GM10266 (cell line): ENCODE measurements at regions not wholly inside any gene's neighbourhood (a gene's known extent, or its start where the extent isn't known, plus 50 kb on each side); places are given as distances from the start of the nearest gene placed in this dataset.

Source experiments
- DNase-seq: peaks from one replicate; pipeline ENCODE4 v3.0.0; 2012; ENCODE audit errors: extremely low spot score
- CTCF ChIP-seq: IDR thresholded peaks from 2 replicates; pipeline ENCODE4 v1.5.1; 2012; ENCODE audit warnings: mild to moderate bottlenecking, low read depth; ENCODE audit not compliant: control insufficient read depth, insufficient read depth; ENCODE audit errors: missing control alignments

DNA sequence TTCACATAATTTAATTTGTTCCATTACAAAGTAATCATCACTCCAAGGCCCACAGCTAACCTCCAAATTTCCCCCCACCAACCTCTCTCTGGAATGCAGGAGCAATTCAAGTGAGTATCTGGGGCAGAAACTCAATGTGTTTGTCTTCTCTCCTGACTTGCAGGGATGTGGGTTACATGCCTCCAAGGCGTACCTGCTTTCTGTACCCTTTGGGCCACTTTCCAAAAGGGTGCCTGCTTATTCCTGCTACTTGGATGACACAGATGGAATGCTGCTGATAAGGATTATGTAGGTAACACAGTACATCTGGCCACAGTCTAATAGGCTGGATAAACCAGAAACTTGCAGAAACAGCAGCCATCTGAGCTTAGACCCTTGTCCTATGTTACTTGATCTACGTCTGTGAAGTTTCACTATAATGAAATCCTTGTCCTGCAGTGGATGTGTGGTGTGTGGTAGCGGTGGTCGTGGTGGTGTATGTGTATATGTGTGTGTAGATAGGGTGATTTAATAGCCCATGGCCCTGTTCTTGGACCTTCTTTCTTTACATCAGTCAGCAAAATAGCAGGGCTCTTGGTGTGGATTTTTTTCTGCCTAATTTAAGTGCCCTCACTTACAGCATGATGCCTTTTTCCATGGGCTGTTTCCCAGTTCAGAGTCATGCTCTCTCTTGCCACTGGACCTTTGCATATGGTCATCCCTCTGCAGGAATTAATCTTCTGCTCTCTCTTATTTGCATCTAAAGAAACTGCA is 175.9 kb downstream of the ZDHHC21 start:
- DNase-seq, result no peak

DNA sequence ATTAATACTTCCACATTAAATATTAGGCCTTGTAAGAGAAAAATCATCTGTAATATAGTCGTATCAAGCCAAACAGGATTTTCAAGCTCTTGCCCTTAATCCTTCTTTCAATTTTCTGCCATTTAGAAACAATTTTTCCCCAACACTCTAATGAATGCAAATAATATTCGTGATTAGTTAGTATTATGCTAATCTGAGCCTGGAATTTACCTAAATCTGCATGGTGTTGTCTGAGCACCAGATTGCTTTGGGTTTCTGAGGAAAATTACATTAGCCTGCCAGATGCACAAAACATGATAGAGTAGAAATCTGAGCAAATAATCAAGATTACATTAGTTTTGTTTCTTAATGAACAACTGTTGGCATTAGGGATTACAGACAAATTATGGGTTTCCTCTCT is 176.6 kb downstream of the ZDHHC21 start:
- no peak for DNase-seq
- no peak for TF ChIP-seq CTCF

More for the DNA sequence above, 175.9 kb downstream of the ZDHHC21 start:
- TF ChIP-seq CTCF, result no peak

DNA sequence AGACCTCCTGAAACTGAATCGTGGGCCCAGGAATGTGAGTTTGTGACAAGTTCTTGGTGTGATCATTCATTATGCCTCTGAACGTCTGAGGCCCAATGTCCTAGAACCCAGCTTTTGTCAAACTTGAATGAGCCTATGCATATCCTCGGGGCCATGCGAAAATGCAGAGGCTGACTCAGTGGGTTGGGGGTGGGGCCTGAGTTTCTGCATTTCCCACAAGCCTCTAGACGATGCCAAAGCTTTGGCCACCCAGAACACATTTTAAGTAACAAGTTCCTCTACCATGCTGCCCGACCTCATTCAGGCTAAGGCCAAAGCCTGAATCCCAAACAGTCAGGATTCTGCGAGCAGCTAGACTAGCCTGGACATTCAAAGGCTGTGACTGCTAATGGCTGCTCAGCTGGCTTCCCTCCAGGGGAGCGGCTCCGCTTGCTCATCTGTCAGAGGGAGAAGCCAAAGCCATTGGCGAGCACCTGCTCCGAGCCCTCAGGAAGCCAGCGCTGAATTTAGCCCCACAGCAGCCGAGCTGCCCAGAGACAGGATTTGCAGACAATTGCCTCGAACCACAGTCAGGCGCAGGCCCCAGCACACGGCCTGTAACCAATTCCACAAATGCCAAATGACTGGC is 177.5 kb downstream of the ZDHHC21 start:
- no peak for TF ChIP-seq CTCF
- DNase-seq, result no peak

DNA sequence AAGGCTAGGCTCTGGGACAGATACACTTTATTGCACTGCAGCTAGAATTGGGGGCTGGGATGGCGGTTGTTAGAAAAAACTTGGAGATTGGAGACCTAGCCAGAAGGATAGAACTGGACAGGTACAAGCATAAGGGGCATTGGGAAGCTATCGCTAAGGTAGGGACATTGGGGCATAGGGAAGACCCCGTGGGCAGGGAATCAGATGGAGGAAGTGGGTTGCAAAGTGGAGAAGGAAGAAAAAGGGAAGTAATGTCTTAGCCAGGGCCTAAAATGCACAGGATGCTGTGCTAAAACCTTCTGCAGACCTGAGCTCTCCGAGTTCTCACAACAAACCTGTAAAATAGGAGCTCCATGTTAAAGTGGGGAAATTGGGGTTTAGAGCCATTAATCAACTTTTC is 178.2 kb downstream of the ZDHHC21 start:
- no peak for DNase-seq
- TF ChIP-seq CTCF, result no peak

- no peak for TF ChIP-seq CTCF
- no peak for DNase-seq
Observed at GRCh38 chr9:14512942-14513341, 180.3 kb downstream of the ZDHHC21 start.

- DNase-seq, result no peak
- no peak for TF ChIP-seq CTCF
Observed at GRCh38 chr9:14511452-14511851, 181.8 kb downstream of the ZDHHC21 start.

GRCh38 chr9:14508884-14509283 is 184.3 kb downstream of the ZDHHC21 start:
- DNase-seq, result no peak
- no peak for TF ChIP-seq CTCF
